ENCODE measurements at regions not wholly inside any gene's neighbourhood (a gene's known extent, or its start where the extent isn't known, plus 50 kb on each side); places are given as distances from the start of the nearest gene placed in this dataset.

DNA sequence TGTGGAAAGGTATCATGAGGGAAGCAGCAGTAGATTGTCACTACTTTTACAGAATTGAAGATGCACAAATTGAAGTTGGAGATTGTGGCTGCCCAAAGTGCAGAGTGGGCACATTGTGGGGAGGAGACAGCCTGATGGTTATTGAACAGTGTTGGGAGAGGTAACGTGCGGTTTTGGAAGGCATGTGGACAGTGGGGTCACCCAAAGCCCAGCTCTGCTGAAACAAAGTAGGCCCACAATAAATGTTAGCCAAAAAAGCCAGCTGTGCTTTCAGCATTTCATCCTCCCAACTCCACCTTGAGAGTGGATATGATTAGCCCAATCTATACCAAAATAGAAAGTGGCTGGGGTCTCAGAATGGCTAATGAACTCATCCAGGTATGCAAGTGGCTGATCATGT, 96.7 kb downstream of the TMX1 start:
- no peak for TF ChIP-seq GATA2 (IDR thresholded peaks at IDR 0.05; ENCODE audit: low read depth, low read length)
- TF ChIP-seq GATA3 (IDR thresholded peaks at IDR 0.05; ENCODE audit: low read depth, low read length): no peak

Measured in SH-SY5Y (cell line).